ENCODE measurements at regions not wholly inside any gene's neighbourhood (a gene's known extent, or its start where the extent isn't known, plus 50 kb on each side); places are given as distances from the start of the nearest gene placed in this dataset.

GRCh38 chr2:180307096-180307495 lies 300.0 kb upstream of the CWC22 start:
- POLR2A ChIA-PET = no interaction called here
- Mint-ChIP-seq H3K9me3 (ENCODE audit: unreplicated experiment) (no peaks in the 10 kb centered on the region), H3K4me1 (ENCODE audit: insufficient read depth, unreplicated experiment) (no peaks in the 10 kb centered on the region), H3K27me3 (ENCODE audit: insufficient read depth, unreplicated experiment) (no peaks in the 10 kb centered on the region), H3K27ac (ENCODE audit: low read depth, unreplicated experiment) (no peak overlapping the region), H3K4me3 (ENCODE audit: unreplicated experiment) (no peak overlapping the region), H3K36me3 (ENCODE audit: insufficient read depth, unreplicated experiment) (no peaks in the 10 kb centered on the region)
- intact Hi-C loops (cut with micrococcal nuclease) = no loop called here
- CTCF ChIA-PET = no interaction called here
- TF ChIP-seq CTCF (IDR thresholded peaks at IDR 0.05; ENCODE audit: unreplicated experiment) = no peak
- no peak for DNase-seq (ENCODE audit: unreplicated experiment)
- no TSS peak for BruUV-seq (replicated peaks)

DNA sequence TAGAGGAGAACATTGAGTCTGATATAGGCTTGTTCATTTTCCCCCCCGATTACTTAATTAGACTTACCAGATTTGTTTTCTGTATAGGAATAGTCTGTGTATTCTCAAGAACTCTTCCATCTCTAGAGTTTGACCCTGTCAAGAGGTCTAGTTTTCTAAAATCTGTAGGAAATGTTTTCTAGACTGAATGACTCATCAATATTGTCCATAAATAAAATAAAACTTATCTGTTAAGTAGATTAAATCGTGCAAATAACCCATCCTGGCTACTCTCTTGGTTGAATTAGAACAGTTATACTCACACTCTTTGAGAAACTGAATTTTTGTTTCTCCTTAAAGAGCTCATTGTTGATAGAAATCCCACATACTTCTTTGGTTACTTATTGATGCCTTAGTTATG lies 299.2 kb upstream of the CWC22 start:
- intact Hi-C loops (cut with micrococcal nuclease) = no loop called here
- Mint-ChIP-seq H3K27ac (ENCODE audit: low read depth, unreplicated experiment) (no peak overlapping the region), H3K4me1 (ENCODE audit: insufficient read depth, unreplicated experiment) (no peaks in the 10 kb centered on the region), H3K9me3 (ENCODE audit: unreplicated experiment) (no peaks in the 10 kb centered on the region), H3K36me3 (ENCODE audit: insufficient read depth, unreplicated experiment) (no peaks in the 10 kb centered on the region), H3K27me3 (ENCODE audit: insufficient read depth, unreplicated experiment) (no peaks in the 10 kb centered on the region), H3K4me3 (ENCODE audit: unreplicated experiment) (no peak overlapping the region)
- DNase-seq (ENCODE audit: unreplicated experiment) = no peak
- ChIA-PET CTCF (no interaction called here), POLR2A (interaction anchor here (0.6 kb wide), 1 partner anchor 202 kb away, joined by 3 read pairs; no protein-coding TSS in a partner anchor)
- TF ChIP-seq CTCF (IDR thresholded peaks at IDR 0.05; ENCODE audit: unreplicated experiment) = no peak
- no TSS peak for BruUV-seq (replicated peaks)

GRCh38 chr2:180291552-180292421 lies 284.7 kb upstream of the CWC22 start:
- peaks cover 5% of the 10 kb centered on the region for H3K9me3 Mint-ChIP-seq (ENCODE audit: unreplicated experiment)
- H3K27ac Mint-ChIP-seq (ENCODE audit: low read depth, unreplicated experiment) = no peak overlapping the region

More at GRCh38 chr2:180291552-180292421, 284.7 kb upstream of the CWC22 start:
- H3K4me3 Mint-ChIP-seq (ENCODE audit: unreplicated experiment) = no peak overlapping the region
- no peaks in the 10 kb centered on the region for H3K36me3 Mint-ChIP-seq (ENCODE audit: insufficient read depth, unreplicated experiment)
- peak; percentile 17 for DNase-seq (ENCODE audit: unreplicated experiment)
- H3K27me3 Mint-ChIP-seq (ENCODE audit: insufficient read depth, unreplicated experiment) = no peaks in the 10 kb centered on the region
- BruUV-seq (replicated peaks) = no TSS peak
- intact Hi-C loops (cut with micrococcal nuclease) = no loop called here
- CTCF ChIA-PET = no interaction called here
- no peak for TF ChIP-seq CTCF (IDR thresholded peaks at IDR 0.05; ENCODE audit: unreplicated experiment)
- POLR2A ChIA-PET = interaction anchor here (1.3 kb wide), 1 partner anchor 12 kb away, joined by 3 read pairs; no protein-coding TSS in a partner anchor
- H3K4me1 Mint-ChIP-seq (ENCODE audit: insufficient read depth, unreplicated experiment) = peaks cover 12% of the 10 kb centered on the region
